GM10248 (cell line): ENCODE measurements at regions not wholly inside any gene's neighbourhood (a gene's known extent, or its start where the extent isn't known, plus 50 kb on each side); places are given as distances from the start of the nearest gene placed in this dataset.

ENCODE experiments used
- CTCF ChIA-PET: fragments of 300-600 bp; sonication (Branson Sonifier 250); formaldehyde crosslinking; extraction: SDS; loops from one replicate; lab custom pipeline; 2021; ENCODE audit warnings: antibody characterized with exemption; lab: Yijun Ruan, JAX
- POLR2A ChIA-PET: fragments of 350-650 bp; sonication (Branson Sonifier 250); formaldehyde crosslinking; extraction: SDS; loops from one replicate; lab custom pipeline; 2020; ENCODE audit warnings: antibody characterized with exemption; lab: Yijun Ruan, JAX
- DNase-seq: peaks from one replicate; pipeline ENCODE4 v3.0.0; 2012; ENCODE audit errors: extremely low spot score
- CTCF ChIP-seq: IDR thresholded peaks from 2 replicates; pipeline ENCODE4 v1.5.1; 2012; ENCODE audit warnings: mild to moderate bottlenecking, low read depth; ENCODE audit errors: extremely low read depth, missing control alignments, control extremely low read depth

GRCh38 chr6:14353798-14354197, 236.2 kb downstream of the CD83 start:
- ChIA-PET POLR2A (no interaction called here), CTCF (no interaction called here)
- no peak for DNase-seq
- no peak for TF ChIP-seq CTCF

- ChIA-PET CTCF (interaction anchor here (0.7 kb wide), 1 partner anchor 14 kb away, joined by 3 read pairs; no protein-coding TSS in a partner anchor), POLR2A (no interaction called here)
- DNase-seq = no peak
- no peak for TF ChIP-seq CTCF
These were observed 237.5 kb downstream of the CD83 start for GRCh38 chr6:14354919-14355572.

- CTCF ChIA-PET = interaction anchor here (1.6 kb wide), 1 partner anchor 20 kb away, joined by 3 read pairs; no protein-coding TSS in a partner anchor
- POLR2A ChIA-PET = interaction anchor here (0.5 kb wide), 1 partner anchor 10 kb away, joined by 3 read pairs; no protein-coding TSS in a partner anchor
These were observed 241.9 kb downstream of the CD83 start for GRCh38 chr6:14359438-14359837.

GRCh38 chr6:14360565-14360964, 243.0 kb downstream of the CD83 start:
- DNase-seq = no peak
- POLR2A ChIA-PET = no interaction called here
- CTCF ChIA-PET = interaction anchor here (1.2 to 1.6 kb wide), 3 partner anchors 10 to 19 kb away, joined by 3 to 5 read pairs (median 3); no protein-coding TSS in a partner anchor
- TF ChIP-seq CTCF = no peak

More at GRCh38 chr6:14359438-14359837, 241.9 kb downstream of the CD83 start:
- no peak for TF ChIP-seq CTCF
- no peak for DNase-seq

- no peak for DNase-seq
- CTCF ChIA-PET = interaction anchor here (1.2 to 1.6 kb wide), 4 partner anchors 9 to 18 kb away, joined by 3 to 5 read pairs (median 3); no protein-coding TSS in a partner anchor
- POLR2A ChIA-PET = no interaction called here
These were observed 243.7 kb downstream of the CD83 start for GRCh38 chr6:14361297-14361696.

More at GRCh38 chr6:14361297-14361696, 243.7 kb downstream of the CD83 start:
- no peak for TF ChIP-seq CTCF
